Osteocyte (in vitro differentiated cells): ENCODE measurements at regions not wholly inside any gene's neighbourhood (a gene's known extent, or its start where the extent isn't known, plus 50 kb on each side); places are given as distances from the start of the nearest gene placed in this dataset.
A peak's percentile ranks its signal among the peaks of the same experiment; 100 is the strongest.
"Not testable (repeated sequence)": the region's sequence is repeated elsewhere in the genome, so short reads cannot be mapped to it uniquely, and the experiment has no call there.

ENCODE experiments used
- DNase-seq: peaks from one replicate; pipeline ENCODE4 v3.0.0; 2021; ENCODE audit warnings: mixed read lengths; ENCODE audit not compliant: unreplicated experiment; ENCODE audit errors: extremely low spot score
- H3K27ac Mint-ChIP-seq: one replicate; pipeline ENCODE4 v1.8.0; 2021; ENCODE audit warnings: mild to moderate bottlenecking, mixed read lengths; ENCODE audit not compliant: unreplicated experiment
- H3K27me3 Mint-ChIP-seq: one replicate; pipeline ENCODE4 v1.8.0; 2021; ENCODE audit warnings: mixed read lengths; ENCODE audit not compliant: unreplicated experiment
- H3K36me3 Mint-ChIP-seq: one replicate; pipeline ENCODE4 v1.8.0; 2021; ENCODE audit warnings: mixed read lengths; ENCODE audit not compliant: unreplicated experiment
- H3K4me1 Mint-ChIP-seq: one replicate; pipeline ENCODE4 v1.8.0; 2021; ENCODE audit warnings: mixed read lengths; ENCODE audit not compliant: unreplicated experiment
- H3K4me3 Mint-ChIP-seq: one replicate; pipeline ENCODE4 v1.8.0; 2021; ENCODE audit warnings: mild to moderate bottlenecking, moderate library complexity, mixed read lengths; ENCODE audit not compliant: unreplicated experiment
- H3K9me3 Mint-ChIP-seq: one replicate; pipeline ENCODE4 v1.8.0; 2021; ENCODE audit warnings: mixed read lengths; ENCODE audit not compliant: unreplicated experiment
- CTCF ChIP-seq: fragments of 200-600 bp; sonication (generic); IDR thresholded peaks from 2 replicates; pipeline ENCODE4 v1.5.0; 2021; ENCODE audit warnings: antibody characterized with exemption, mild to moderate bottlenecking, moderate library complexity

- no peak for DNase-seq
- Mint-ChIP-seq H3K27ac (peak overlapping the region; percentile 99), H3K36me3 (no peaks in the 10 kb centered on the region), H3K27me3 (no peaks in the 10 kb centered on the region), H3K4me1 (peaks cover 38% of the 10 kb centered on the region), H3K4me3 (peak overlapping the region; percentile 91), H3K9me3 (no peaks in the 10 kb centered on the region)
- no peak for TF ChIP-seq CTCF
Observed at GRCh38 chr6:27806981-27807440, 105.2 kb downstream of the OR2B2 start.

DNA sequence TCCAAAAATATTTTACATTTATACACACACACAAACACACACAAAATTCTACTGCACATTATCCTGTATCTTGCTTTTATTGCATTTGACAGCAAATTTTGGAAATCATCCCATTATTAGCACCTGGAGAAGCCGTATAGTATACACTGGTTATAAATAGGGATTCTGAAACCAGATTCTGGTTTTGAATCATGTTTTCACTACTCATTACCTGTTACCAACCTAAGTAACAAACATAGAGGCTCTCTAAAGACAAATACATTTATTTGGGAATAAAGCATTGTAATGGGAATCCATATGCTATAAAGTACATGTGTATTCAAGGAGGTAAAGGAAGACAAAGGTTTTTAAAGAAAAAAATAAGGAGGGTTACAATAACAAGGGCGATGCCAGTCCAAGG is 106.8 kb downstream of the OR2B2 start:
- Mint-ChIP-seq H3K4me3 (no peak overlapping the region), H3K4me1 (peaks cover 25% of the 10 kb centered on the region), H3K36me3 (no peaks in the 10 kb centered on the region), H3K27ac (no peak overlapping the region), H3K27me3 (no peaks in the 10 kb centered on the region), H3K9me3 (no peaks in the 10 kb centered on the region)
- no peak for TF ChIP-seq CTCF
- no peak for DNase-seq

DNA sequence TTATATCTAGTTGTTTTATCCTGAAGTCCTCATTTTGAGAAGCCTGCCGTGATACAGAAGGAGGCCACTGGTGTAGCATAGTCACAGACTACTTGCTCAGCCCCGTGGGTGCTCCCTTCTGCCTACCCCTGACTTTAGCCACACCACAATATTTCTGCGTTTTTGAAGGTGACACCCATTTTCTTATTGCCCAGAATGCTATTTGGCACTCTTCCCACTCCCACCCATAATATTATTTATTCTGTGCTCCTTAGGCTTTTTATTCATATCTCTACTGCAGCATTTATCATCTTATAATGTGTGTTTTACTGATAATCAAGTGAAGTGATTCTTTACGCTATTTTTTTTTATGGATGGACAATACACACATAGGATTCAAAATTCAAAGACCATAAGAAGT is 107.3 kb downstream of the OR2B2 start:
- Mint-ChIP-seq H3K27me3 (no peaks in the 10 kb centered on the region), H3K27ac (no peak overlapping the region), H3K4me3 (no peak overlapping the region), H3K36me3 (no peaks in the 10 kb centered on the region), H3K4me1 (peaks cover 21% of the 10 kb centered on the region), H3K9me3 (no peaks in the 10 kb centered on the region)
- no peak for DNase-seq
- TF ChIP-seq CTCF = no peak

DNA sequence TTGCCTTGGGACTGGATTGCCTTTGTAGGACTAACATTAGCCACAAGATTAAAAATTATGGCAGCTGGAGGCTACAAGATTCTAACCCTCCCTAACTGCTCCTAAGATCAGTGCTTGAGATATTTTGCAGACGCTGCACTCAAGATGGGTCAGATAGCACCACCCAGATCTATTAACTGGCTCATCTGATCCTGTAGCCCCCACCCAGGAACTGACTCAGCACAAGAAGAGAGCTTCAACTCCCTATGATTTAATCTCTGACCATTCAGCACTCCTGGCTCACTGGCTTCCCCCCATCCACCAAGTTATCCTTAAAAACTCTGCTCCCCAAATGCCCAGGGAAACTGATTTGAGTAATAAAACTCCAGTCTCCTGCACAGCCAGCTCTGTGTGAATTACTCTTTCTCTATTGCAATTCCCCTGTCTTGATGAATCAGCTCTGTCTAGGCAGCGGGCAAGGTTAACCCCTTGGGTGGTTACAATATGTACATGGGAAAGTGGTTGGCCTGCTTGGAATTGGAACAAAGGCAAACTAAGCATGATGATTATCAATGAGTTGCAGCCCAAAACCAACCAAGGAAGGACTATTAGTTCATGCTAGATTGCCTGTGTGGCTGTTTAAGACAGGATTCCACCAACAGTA is 111.3 kb downstream of the OR2B2 start:
- no peaks in the 10 kb centered on the region for H3K4me1 Mint-ChIP-seq
- H3K27me3 Mint-ChIP-seq = no peaks in the 10 kb centered on the region
- H3K9me3 Mint-ChIP-seq = no peaks in the 10 kb centered on the region
- TF ChIP-seq CTCF = no peak
- no peak overlapping the region for H3K4me3 Mint-ChIP-seq
- no peak for DNase-seq
- H3K36me3 Mint-ChIP-seq = no peaks in the 10 kb centered on the region
- H3K27ac Mint-ChIP-seq = no peak overlapping the region

DNA sequence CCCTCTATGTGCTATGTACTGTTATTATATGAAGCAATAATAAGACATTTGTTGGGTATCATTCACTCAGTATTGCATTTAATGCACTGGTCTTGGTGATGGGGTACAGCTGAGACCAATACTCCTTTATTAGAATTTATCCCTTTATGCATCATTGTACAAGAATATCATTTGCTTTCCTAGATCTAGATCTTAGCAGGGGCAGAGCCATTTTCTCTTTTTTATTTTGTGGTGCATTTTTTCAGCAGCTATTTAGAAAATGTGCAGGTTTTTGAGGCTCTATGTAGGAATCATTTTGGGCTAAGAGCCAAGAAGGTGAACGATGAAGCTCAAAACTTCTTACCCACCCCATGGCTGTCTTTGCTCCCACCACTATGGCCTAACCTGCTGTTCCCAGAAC is 114.2 kb downstream of the OR2B2 start:
- Mint-ChIP-seq H3K27ac (no peak overlapping the region), H3K9me3 (no peaks in the 10 kb centered on the region), H3K4me1 (peaks cover 13% of the 10 kb centered on the region), H3K36me3 (no peaks in the 10 kb centered on the region), H3K4me3 (no peak overlapping the region), H3K27me3 (no peaks in the 10 kb centered on the region)
- DNase-seq = no peak
- TF ChIP-seq CTCF = no peak

- H3K36me3 Mint-ChIP-seq, H3K4me3 Mint-ChIP-seq, DNase-seq, H3K27me3 Mint-ChIP-seq, H3K9me3 Mint-ChIP-seq, H3K27ac Mint-ChIP-seq: not testable (repeated sequence)
- H3K4me1 Mint-ChIP-seq = peaks cover 20% of the 10 kb centered on the region
Observed at GRCh38 chr6:27796736-27797481, 115.3 kb downstream of the OR2B2 start.
